Ishikawa (cell line): ENCODE measurements at regions not wholly inside any gene's neighbourhood (a gene's known extent, or its start where the extent isn't known, plus 50 kb on each side); places are given as distances from the start of the nearest gene placed in this dataset.

Experiments
- CEBPB ChIP-seq: IDR thresholded peaks from 2 replicates; pipeline ENCODE4 v1.6.1; 2012
- CREB1 ChIP-seq: IDR thresholded peaks from 2 replicates; pipeline ENCODE4 v1.6.1; 2012; ENCODE audit warnings: low read depth
- EGR1 ChIP-seq: IDR thresholded peaks from 2 replicates; pipeline ENCODE4 v1.6.1; 2012
- EP300 ChIP-seq: IDR thresholded peaks from 2 replicates; pipeline ENCODE4 v1.6.1; 2012; ENCODE audit warnings: borderline replicate concordance
- FOXM1 ChIP-seq: IDR thresholded peaks from 2 replicates; pipeline ENCODE4 v1.6.1; 2012; ENCODE audit warnings: low read depth, borderline replicate concordance
- MAX ChIP-seq: IDR thresholded peaks from 2 replicates; pipeline ENCODE4 v1.6.1; 2012
- NFIC ChIP-seq: IDR thresholded peaks from 2 replicates; pipeline ENCODE4 v1.6.1; 2012
- RAD21 ChIP-seq: IDR thresholded peaks from 2 replicates; pipeline ENCODE4 v1.6.1; 2012; ENCODE audit warnings: low read depth
- TAF1 ChIP-seq: IDR thresholded peaks from 2 replicates; pipeline ENCODE4 v1.6.1; 2012; ENCODE audit warnings: low read depth, mild to moderate bottlenecking
- TCF12 ChIP-seq: IDR thresholded peaks from 2 replicates; pipeline ENCODE4 v1.6.1; 2012; ENCODE audit warnings: low read depth
- TEAD4 ChIP-seq: IDR thresholded peaks from 2 replicates; pipeline ENCODE4 v1.6.1; 2012
- YY1 ChIP-seq: IDR thresholded peaks from 2 replicates; pipeline ENCODE4 v1.6.1; 2012; ENCODE audit warnings: low read depth
- ZBTB7A ChIP-seq: IDR thresholded peaks from 2 replicates; pipeline ENCODE4 v1.6.1; 2012; ENCODE audit warnings: low read depth
- TF ChIP-seq, protein P1 (sequence below): IDR thresholded peaks from 2 replicates; pipeline ENCODE4 v1.6.1; 2012
- TF ChIP-seq, protein P2 (sequence below): IDR thresholded peaks from 2 replicates; pipeline ENCODE4 v1.6.1; 2012; ENCODE audit warnings: low read depth, mild to moderate bottlenecking

DNA sequence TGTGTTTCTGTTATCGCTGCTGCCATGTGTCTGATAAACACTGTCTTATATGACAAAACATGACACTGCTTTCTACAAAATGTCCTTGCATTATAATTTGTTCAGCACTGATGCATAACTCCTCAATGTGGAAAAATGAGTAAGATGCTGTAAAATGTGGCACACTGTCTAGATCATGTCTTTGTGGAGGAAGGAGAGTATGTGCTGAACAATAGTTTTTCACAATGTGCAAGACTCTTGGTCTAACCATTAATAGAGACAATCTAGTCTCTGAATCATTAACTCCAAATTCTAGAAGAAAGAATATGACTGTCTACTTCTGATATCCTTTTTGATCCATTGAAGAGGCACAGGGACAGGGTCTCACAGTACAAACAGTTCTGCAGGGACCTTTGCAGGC, 127.9 kb upstream of the RARB start:
- TF ChIP-seq CEBPB (no peak), TAF1 (no peak), ZBTB7A (no peak), TCF12 (no peak), EGR1 (no peak), EP300 (no peak), RAD21 (no peak), TEAD4 (no peak), NFIC (no peak), YY1 (no peak), CREB1 (no peak), FOXM1 (no peak)
- TF ChIP-seq, protein P1, sequence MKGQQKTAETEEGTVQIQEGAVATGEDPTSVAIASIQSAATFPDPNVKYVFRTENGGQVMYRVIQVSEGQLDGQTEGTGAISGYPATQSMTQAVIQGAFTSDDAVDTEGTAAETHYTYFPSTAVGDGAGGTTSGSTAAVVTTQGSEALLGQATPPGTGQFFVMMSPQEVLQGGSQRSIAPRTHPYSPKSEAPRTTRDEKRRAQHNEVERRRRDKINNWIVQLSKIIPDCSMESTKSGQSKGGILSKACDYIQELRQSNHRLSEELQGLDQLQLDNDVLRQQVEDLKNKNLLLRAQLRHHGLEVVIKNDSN, result no peak

DNA sequence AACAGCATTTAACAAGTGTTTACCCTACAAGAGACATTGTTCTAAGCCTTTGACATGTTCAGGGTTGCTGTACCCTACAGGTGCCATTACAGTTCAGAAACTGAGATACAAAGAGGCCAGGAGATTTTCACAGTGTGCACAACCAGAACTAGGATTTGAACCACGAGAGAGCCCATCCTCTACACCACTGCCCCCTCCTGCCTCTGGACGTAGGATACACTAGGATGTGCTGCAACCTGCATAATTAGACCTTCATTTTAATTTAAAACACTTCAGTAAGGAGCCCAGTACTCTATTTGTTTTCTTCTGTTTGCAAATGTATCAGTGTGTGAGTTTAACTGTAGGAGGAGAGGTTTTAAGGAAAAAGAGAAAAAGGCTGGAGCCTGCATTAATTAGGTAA, 123.1 kb upstream of the RARB start:
- TF ChIP-seq EP300 (no peak), YY1 (no peak), ZBTB7A (no peak), RAD21 (no peak), TEAD4 (no peak), FOXM1 (no peak), CEBPB (no peak), CREB1 (no peak), TAF1 (no peak), EGR1 (no peak)
- TF ChIP-seq, protein P1, result no peak
- TF ChIP-seq, protein P2, sequence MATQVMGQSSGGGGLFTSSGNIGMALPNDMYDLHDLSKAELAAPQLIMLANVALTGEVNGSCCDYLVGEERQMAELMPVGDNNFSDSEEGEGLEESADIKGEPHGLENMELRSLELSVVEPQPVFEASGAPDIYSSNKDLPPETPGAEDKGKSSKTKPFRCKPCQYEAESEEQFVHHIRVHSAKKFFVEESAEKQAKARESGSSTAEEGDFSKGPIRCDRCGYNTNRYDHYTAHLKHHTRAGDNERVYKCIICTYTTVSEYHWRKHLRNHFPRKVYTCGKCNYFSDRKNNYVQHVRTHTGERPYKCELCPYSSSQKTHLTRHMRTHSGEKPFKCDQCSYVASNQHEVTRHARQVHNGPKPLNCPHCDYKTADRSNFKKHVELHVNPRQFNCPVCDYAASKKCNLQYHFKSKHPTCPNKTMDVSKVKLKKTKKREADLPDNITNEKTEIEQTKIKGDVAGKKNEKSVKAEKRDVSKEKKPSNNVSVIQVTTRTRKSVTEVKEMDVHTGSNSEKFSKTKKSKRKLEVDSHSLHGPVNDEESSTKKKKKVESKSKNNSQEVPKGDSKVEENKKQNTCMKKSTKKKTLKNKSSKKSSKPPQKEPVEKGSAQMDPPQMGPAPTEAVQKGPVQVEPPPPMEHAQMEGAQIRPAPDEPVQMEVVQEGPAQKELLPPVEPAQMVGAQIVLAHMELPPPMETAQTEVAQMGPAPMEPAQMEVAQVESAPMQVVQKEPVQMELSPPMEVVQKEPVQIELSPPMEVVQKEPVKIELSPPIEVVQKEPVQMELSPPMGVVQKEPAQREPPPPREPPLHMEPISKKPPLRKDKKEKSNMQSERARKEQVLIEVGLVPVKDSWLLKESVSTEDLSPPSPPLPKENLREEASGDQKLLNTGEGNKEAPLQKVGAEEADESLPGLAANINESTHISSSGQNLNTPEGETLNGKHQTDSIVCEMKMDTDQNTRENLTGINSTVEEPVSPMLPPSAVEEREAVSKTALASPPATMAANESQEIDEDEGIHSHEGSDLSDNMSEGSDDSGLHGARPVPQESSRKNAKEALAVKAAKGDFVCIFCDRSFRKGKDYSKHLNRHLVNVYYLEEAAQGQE, result no peak

DNA sequence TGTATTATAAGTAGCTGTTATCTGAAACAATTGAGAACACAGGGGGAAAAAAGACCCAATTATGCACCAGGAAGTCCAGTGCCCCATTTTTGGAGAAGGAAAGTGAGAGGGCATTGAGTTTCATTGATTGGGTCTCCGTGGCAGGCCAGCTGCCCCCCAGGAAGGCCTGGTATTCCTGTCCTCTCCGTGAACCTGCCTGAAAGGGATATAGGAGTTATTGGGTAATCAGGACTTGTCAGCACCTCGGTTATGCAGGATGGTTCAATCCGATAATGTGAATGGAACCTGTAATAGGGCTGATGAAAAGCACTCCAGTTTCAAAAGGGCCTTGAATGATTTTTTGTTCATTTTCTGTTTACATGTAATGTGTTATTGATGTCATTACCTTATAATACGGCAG, 122.0 kb upstream of the RARB start:
- TF ChIP-seq EGR1 (no peak), RAD21 (no peak), MAX (no peak), NFIC (no peak), TCF12 (no peak), YY1 (no peak), CREB1 (no peak), TAF1 (no peak), ZBTB7A (no peak), CEBPB (no peak), TEAD4 (no peak), FOXM1 (no peak), EP300 (no peak)
- TF ChIP-seq, protein P1, result no peak
- TF ChIP-seq, protein P2, result no peak

- TF ChIP-seq TCF12 (no peak), MAX (no peak), TAF1 (no peak), NFIC (no peak), EGR1 (no peak), RAD21 (no peak), TEAD4 (no peak), ZBTB7A (no peak), CREB1 (no peak), EP300 (no peak), CEBPB (no peak), FOXM1 (no peak), YY1 (no peak)
- TF ChIP-seq, protein P1, result no peak
- TF ChIP-seq, protein P2, result no peak
These were observed 121.4 kb upstream of the RARB start for GRCh38 chr3:25306705-25307104.
